ENCODE measurements at regions not wholly inside any gene's neighbourhood (a gene's known extent, or its start where the extent isn't known, plus 50 kb on each side); places are given as distances from the start of the nearest gene placed in this dataset.

DNA sequence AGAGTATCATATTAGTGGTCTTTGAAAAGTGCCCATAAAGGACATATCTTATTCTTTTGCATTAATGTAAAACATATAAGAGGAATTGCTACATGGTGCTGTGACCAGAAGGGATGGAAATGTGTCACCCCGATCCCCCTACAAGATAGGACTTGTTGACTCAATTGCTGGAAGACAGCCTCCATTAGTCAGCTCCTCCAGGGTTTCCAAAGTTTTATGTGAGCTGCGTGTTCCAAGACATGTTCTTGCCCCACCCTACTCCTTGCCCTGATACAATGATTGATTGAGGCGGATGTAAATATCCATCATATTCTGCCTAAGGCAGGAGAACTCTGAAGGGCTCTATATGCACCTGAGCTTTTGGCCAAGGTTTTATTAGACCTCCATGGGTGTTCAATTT, 541.0 kb upstream of the ZEB2 start:
- no peak overlapping the region for H3K4me3 ChIP-seq (ENCODE audit: low read length)
- TF ChIP-seq, protein P1, sequence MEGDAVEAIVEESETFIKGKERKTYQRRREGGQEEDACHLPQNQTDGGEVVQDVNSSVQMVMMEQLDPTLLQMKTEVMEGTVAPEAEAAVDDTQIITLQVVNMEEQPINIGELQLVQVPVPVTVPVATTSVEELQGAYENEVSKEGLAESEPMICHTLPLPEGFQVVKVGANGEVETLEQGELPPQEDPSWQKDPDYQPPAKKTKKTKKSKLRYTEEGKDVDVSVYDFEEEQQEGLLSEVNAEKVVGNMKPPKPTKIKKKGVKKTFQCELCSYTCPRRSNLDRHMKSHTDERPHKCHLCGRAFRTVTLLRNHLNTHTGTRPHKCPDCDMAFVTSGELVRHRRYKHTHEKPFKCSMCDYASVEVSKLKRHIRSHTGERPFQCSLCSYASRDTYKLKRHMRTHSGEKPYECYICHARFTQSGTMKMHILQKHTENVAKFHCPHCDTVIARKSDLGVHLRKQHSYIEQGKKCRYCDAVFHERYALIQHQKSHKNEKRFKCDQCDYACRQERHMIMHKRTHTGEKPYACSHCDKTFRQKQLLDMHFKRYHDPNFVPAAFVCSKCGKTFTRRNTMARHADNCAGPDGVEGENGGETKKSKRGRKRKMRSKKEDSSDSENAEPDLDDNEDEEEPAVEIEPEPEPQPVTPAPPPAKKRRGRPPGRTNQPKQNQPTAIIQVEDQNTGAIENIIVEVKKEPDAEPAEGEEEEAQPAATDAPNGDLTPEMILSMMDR (conservative IDR thresholded peaks at IDR 0.05; ENCODE audit: low read length): no peak
- no peak for DNase-seq (ENCODE audit: low read depth)

DNA sequence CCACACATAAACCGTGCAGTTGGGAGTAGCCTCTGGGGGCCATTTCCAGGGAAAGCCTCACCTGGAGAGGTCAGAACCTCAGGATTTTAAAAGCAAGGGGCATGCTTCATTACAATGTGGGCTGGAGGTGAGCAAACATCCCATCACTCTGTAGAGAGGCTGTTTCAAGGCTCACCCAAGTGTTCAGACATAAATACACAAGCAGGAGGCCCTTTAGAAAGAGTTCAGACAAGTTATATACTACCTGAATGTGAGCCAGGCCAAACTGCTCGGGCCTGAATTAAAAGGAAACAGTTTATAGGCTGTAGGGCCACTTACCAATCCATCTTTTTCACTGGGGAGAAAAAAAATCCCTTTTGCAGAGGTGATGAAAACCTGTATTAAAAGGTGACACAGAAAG, 540.0 kb upstream of the ZEB2 start:
- no peak for DNase-seq (ENCODE audit: low read depth)
- TF ChIP-seq, protein P1 (conservative IDR thresholded peaks at IDR 0.05; ENCODE audit: low read length): no peak

DNA sequence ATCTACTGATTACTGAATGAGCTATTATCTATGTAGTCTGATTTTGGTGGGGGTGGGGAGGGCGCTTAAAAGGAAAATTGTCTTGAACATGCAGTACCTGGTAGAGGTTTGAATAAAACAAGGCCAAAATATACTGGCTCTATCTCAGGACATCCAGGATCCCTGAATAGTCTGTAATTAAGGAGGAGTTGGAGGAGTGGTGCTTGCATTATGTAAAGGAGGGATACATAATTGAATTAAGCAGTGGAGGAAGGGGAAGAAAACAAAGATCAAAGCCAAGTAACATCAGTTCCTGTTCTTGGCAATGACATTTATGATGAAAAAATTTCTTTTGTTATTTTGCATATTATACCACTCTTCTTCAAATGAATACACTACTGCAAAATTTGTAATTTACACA, 539.4 kb upstream of the ZEB2 start:
- H3K4me3 ChIP-seq (ENCODE audit: low read length): no peak overlapping the region
- TF ChIP-seq, protein P1 (conservative IDR thresholded peaks at IDR 0.05; ENCODE audit: low read length): no peak
- no peak for DNase-seq (ENCODE audit: low read depth)

More for the DNA sequence above, 540.0 kb upstream of the ZEB2 start:
- no peak overlapping the region for H3K4me3 ChIP-seq (ENCODE audit: low read length)

DNA sequence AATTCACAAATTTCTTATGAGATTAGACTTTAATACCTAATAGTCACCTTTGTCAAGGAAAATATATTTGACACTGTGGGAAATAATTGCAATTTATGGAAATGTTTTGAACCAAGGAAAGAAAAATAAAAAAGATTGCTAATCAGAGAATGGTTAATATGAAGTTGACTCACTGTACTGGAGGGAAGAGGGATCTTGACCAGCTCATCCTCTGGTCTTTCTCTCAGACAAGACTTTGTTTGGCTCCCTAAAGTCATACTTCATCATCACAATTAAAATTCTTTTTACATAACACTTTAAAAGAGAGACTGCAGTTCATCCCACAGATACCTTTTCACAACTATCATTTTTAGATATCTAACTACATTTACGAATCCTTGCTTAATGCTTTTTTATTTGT, 538.5 kb upstream of the ZEB2 start:
- TF ChIP-seq, protein P1 (conservative IDR thresholded peaks at IDR 0.05; ENCODE audit: low read length): no peak
- no peak overlapping the region for H3K4me3 ChIP-seq (ENCODE audit: low read length)

DNA sequence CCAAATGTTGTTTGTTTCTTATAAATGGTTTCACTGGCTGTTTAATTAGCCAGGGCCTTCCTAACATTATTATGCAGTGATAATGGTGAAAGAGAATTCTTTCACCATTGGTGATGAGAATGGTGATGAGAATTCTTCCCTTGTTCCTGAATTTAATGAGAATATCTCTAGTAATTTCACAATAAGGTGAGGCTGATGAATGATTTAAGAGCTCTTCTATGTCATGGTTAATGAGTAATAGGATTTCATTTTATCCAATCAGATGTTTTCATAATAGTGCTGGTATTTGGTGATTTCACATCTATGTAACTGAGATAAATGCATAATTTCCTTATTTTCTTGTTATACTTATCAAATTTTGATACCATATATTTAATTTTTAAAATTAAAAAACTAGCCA, 535.7 kb upstream of the ZEB2 start:
- TF ChIP-seq, protein P1 (conservative IDR thresholded peaks at IDR 0.05; ENCODE audit: low read length): no peak
- H3K4me3 ChIP-seq (ENCODE audit: low read length): no peak overlapping the region
- DNase-seq (ENCODE audit: low read depth): no peak

More for the DNA sequence above, 538.5 kb upstream of the ZEB2 start:
- DNase-seq (ENCODE audit: low read depth): no peak

DNA sequence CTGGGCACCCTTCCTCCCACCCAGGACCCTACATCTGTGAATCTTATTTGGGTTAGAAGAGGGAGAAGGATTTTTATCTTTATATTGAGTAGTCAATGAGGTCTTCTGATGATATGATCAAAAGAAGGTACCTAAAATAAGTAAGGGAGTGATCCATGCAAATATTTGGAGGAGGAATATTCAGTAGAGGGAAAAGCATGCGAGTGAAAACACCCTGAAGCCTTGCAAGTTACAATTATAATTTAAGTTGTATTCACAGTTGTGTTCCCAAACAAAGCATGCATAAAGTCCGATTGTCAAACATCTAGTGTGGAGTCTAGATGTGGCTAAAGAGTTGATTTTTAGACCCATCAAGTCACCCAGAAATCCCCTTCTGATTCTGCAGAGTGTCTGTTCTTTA, 530.2 kb upstream of the ZEB2 start:
- H3K4me3 ChIP-seq (ENCODE audit: low read length): no peak overlapping the region
- DNase-seq (ENCODE audit: low read depth): no peak
- TF ChIP-seq, protein P1 (conservative IDR thresholded peaks at IDR 0.05; ENCODE audit: low read length): no peak

DNA sequence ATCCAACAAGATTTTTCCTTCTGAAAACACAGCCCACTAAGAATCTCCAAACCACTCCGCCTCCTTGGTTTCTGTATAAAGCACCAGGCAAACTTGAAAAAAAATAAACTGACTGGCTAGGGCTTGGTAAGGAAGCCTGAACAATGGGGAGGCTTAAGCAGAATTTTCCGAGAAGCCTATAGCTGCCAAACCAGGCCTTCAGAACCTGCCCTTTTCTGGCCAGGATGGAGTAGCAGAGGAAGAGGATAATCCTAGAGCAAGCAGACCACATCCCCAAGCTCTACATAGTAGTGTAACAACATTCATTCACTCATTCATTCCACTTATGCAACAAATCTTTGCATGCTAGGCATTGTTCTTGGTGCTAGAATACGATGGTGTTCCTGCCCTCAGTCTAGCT, 529.6 kb upstream of the ZEB2 start:
- TF ChIP-seq, protein P1 (conservative IDR thresholded peaks at IDR 0.05; ENCODE audit: low read length): no peak

More for the DNA sequence above, 529.6 kb upstream of the ZEB2 start:
- no peak for DNase-seq (ENCODE audit: low read depth)
- H3K4me3 ChIP-seq (ENCODE audit: low read length): no peak overlapping the region
